GM23248 (cell line): ENCODE measurements at regions not wholly inside any gene's neighbourhood (a gene's known extent, or its start where the extent isn't known, plus 50 kb on each side); places are given as distances from the start of the nearest gene placed in this dataset.

Source experiments
- DNase-seq: peaks from one replicate; pipeline ENCODE4 v3.0.0-alpha.2; 2015
- H2AFZ ChIP-seq: fragments of 200-600 bp; sonication (generic); 2 replicates; pipeline ENCODE4 v1.6.1; 2016; ENCODE audit warnings: antibody characterized with exemption
- H3F3A ChIP-seq: fragments of 200-600 bp; sonication (generic); 2 replicates; pipeline ENCODE4 v1.6.1; 2016; ENCODE audit warnings: mild to moderate bottlenecking, antibody characterized with exemption, mixed run types; ENCODE audit not compliant: insufficient read depth
- H3K27ac ChIP-seq: fragments of 200-600 bp; sonication (generic); 2 replicates; pipeline ENCODE4 v1.5.1; 2016; ENCODE audit warnings: mild to moderate bottlenecking
- H3K27me3 ChIP-seq: fragments of 200-600 bp; sonication (generic); replicated peaks from 2 replicates; pipeline ENCODE4 v1.6.1; 2016; ENCODE audit warnings: mild to moderate bottlenecking; ENCODE audit not compliant: insufficient read depth
- H3K36me3 ChIP-seq: fragments of 200-600 bp; sonication (generic); 2 replicates; pipeline ENCODE4 v1.6.1; 2016; ENCODE audit warnings: low read depth, mild to moderate bottlenecking
- H3K4me1 ChIP-seq: fragments of 200-600 bp; sonication (generic); 2 replicates; pipeline ENCODE4 v1.6.1; 2016; ENCODE audit warnings: mild to moderate bottlenecking; ENCODE audit not compliant: insufficient read depth
- H3K4me2 ChIP-seq: fragments of 200-600 bp; sonication (generic); one replicate; pipeline ENCODE4 v1.6.1; 2016; ENCODE audit warnings: mild to moderate bottlenecking; ENCODE audit not compliant: unreplicated experiment
- H3K4me3 ChIP-seq: fragments of 200-600 bp; sonication (generic); 2 replicates; pipeline ENCODE4 v1.5.1; 2016; ENCODE audit warnings: mild to moderate bottlenecking
- H3K79me2 ChIP-seq: fragments of 200-600 bp; sonication (generic); 2 replicates; pipeline ENCODE4 v1.6.1; 2016; ENCODE audit warnings: mild to moderate bottlenecking; ENCODE audit not compliant: insufficient read depth
- H3K9ac ChIP-seq: fragments of 200-600 bp; sonication (generic); 2 replicates; pipeline ENCODE4 v1.6.1; 2016; ENCODE audit warnings: mild to moderate bottlenecking
- H3K9me2 ChIP-seq: fragments of 200-600 bp; sonication (generic); 2 replicates; pipeline ENCODE4 v1.6.1; 2016; ENCODE audit warnings: mixed run types, mild to moderate bottlenecking, moderate library complexity; ENCODE audit not compliant: insufficient read depth
- H3K9me3 ChIP-seq: fragments of 200-600 bp; sonication (generic); one replicate; pipeline ENCODE4 v1.6.1; 2017; ENCODE audit warnings: low read depth
- H4K20me1 ChIP-seq: fragments of 200-600 bp; sonication (generic); 2 replicates; pipeline ENCODE4 v1.6.0; 2016; ENCODE audit not compliant: insufficient read depth
- EZH2 ChIP-seq: fragments of 200-600 bp; sonication (generic); IDR thresholded peaks from 2 replicates; pipeline ENCODE4 v1.6.1; 2018; ENCODE audit warnings: antibody characterized with exemption, mild to moderate bottlenecking; ENCODE audit not compliant: insufficient read depth, poor library complexity, severe bottlenecking
- EZH2phosphoT487 ChIP-seq: fragments of 200-600 bp; sonication (generic); IDR thresholded peaks from 2 replicates; pipeline ENCODE4 v1.6.1; 2018; ENCODE audit warnings: antibody characterized with exemption, moderate library complexity, mild to moderate bottlenecking, low read depth; ENCODE audit not compliant: insufficient read depth
- WGBS, 2 experiments: methylation state at CpG; one replicate each; pipeline ENCODE4 v1.1.6; 2015 to 2017; ENCODE audit warnings: low lambda C conversion rate in 2 of 2, low coverage in 1 of 2; ENCODE audit errors: missing lambda C conversion rate in 2 of 2; 5-methylcytosine and 5-hydroxymethylcytosine counted together
- in situ Hi-C: fragments of 300-500 bp; cut with MboI; formaldehyde crosslinking; loops from 2 replicates; pipeline ENCODE4 v1.15.0; 2020

DNA sequence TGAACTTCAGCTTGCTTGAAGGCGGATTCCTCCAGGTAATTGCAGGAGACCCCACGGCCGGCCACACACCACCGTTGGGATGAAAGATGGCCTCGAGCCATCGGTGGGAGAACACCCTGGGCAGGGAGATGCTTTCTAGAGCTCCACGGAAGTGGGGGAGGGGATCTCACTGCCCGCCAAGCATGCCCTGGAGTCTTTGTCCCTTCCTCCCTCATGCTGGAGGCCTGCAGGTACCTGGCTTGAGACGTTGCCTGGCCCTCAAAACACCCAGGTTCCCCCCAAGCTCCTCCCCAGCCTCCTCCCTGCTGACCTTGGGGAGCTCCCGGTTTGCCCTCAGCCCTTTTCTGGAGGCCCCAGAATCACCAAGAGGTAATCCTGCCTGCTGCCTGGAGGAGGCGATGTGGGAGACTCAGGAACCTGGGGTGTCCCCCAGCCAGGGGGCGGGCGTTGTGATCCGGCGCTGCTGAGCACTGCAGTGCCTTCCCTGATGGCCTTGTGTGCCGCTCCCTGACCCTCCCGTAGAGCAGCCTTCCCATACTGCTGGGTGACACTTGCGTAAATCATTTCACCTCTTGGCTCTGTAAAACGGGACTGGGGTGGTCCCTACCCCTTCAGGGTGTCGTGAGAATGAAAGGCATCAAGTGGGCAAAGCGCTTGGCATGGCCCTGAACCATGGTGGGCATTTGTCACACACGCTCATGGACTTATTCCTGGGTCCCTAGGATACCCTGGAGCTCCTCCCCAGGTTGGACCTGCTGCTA lies 91.4 kb downstream of the CEBPB start:
- no peak overlapping the region for H3K4me2 ChIP-seq
- WGBS, 2 experiments, result 85% methylated on average over 22 of the region's 22 CpGs
- no peak overlapping the region for H2AFZ ChIP-seq
- H3K27me3 ChIP-seq, result no peaks in the 10 kb centered on the region
- H3K9ac ChIP-seq, result no peak overlapping the region
- TF ChIP-seq EZH2, result no peak
- TF ChIP-seq EZH2phosphoT487, result no peak
- in situ Hi-C loops, result no loop called here
- no peak for DNase-seq
- no peak overlapping the region for H3K27ac ChIP-seq
- no peak overlapping the region for H3K4me3 ChIP-seq
- H3K36me3 ChIP-seq, result no peaks in the 10 kb centered on the region
- H3K4me1 ChIP-seq, result peaks cover 37% of the 10 kb centered on the region
- no peaks in the 10 kb centered on the region for H3K79me2 ChIP-seq
- H3K9me3 ChIP-seq, result no peaks in the 10 kb centered on the region
- H3F3A ChIP-seq, result peaks cover 32% of the 10 kb centered on the region
- no peaks in the 10 kb centered on the region for H3K9me2 ChIP-seq
- H4K20me1 ChIP-seq, result no peaks in the 10 kb centered on the region

DNA sequence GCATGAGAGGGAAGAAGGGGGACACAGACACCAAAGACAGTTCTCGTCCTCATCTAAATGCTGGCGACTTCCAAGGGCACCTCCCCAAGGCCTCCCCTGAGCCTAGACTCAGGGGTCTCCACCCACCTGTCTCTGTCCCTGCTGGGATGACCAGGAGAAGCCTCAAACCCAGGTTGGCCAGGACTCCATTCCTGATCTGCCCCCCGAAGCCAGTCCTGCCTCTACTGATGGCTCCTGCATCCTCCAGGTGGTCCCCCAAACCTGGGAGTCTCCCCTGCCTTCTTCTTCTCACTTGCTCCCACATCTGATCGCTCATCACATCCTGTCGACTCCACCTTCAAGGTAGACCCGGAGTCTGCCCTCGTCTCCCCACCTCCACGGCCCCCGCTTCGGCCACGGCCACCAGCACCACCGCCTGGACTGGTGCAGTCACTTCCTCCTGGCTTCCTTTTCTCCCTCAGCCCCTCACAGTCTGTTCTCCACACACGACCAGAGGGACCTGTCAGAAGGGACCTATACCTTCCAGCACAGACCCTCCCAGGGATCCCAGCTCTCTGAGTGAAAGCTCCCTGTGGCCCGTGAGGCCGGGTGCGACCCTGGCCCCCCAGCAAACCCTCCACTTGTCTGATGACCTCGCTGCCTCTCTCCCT lies 92.1 kb downstream of the CEBPB start:
- Histone ChIP-seq H3K4me3 (no peak overlapping the region), H3K4me2 (no peak overlapping the region), H3F3A (peaks cover 33% of the 10 kb centered on the region), H3K9me3 (no peaks in the 10 kb centered on the region), H4K20me1 (no peaks in the 10 kb centered on the region), H3K36me3 (no peaks in the 10 kb centered on the region), H3K9ac (no peak overlapping the region), H3K4me1 (peaks cover 41% of the 10 kb centered on the region), H3K27ac (no peak overlapping the region), H3K79me2 (no peaks in the 10 kb centered on the region), H2AFZ (no peak overlapping the region), H3K9me2 (no peaks in the 10 kb centered on the region), H3K27me3 (no peaks in the 10 kb centered on the region)
- TF ChIP-seq EZH2phosphoT487 (no peak), EZH2 (no peak)
- DNase-seq, result no peak
- in situ Hi-C loops, result no loop called here
- 87 to 97% methylated on average over 13 to 17 of the region's 17 CpGs for WGBS, 2 experiments

DNA sequence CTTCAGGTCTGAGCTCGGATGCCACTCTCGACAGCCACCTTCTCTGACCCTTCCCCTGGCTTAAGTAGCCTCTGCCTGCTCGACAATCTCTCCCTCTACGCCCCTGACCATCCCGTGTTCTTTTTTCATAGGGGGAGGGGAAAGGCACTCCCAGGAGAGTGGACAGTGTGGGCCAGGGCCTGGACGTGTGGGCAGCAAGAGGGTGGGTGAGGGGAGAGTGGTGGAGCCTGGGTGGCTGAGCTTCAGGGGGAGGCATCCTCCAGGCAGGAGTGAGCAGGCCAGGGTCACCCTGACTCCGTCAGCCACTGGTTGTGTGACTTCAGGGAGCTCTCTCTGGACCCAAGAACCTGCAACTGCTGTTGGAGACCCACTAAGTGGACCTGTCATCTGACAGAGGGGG lies 92.7 kb downstream of the CEBPB start:
- peaks cover 41% of the 10 kb centered on the region for H3K4me1 ChIP-seq

DNA sequence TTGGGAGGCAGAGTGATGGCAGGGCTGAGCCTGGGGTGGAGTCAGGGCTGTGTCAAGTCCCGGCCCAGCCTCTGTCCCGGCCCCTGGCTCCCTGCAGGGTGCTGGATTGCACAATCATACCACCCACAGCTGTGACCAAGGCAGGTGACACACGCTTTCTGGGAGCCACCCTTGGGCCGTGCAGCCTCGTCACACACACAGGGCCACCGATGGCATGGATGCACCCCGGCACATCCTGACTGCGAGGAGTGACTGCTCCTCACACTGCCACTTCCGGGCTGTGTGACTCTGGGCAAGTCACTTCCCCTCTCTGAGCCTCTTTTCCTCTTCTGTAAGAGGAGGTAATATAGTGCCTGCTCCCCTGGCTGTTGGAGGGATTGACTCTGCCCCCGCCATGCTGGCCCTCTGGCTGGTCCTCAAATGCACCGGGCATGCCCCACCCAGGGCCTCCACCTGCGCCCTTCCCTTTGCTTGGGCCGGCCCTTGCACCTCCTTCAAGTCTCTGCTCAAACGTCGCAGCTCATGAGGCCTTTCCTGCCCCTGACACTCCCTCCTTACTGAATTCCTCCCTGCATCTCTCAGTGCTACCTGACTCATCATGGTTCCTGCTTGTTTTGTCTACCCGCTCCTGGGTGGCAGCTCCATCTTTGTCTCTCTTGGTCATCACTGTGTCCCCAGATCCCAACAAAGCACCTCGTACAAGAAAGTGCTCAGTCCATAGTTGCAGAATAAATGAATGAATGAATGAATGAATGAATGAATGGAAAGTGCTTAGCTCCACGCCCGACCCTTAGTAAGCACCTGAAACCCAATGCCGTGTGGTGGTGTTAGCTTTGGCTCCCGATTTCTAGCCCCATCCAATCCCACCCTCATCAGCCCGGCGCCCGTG lies 93.5 kb downstream of the CEBPB start:
- no peaks in the 10 kb centered on the region for H3K9me3 ChIP-seq
- peak overlapping the region; percentile 95 for H3K27ac ChIP-seq
- H3K27me3 ChIP-seq, result no peaks in the 10 kb centered on the region
- DNase-seq, result peak; percentile 86
- no peaks in the 10 kb centered on the region for H3K9me2 ChIP-seq
- H2AFZ ChIP-seq, result peak overlapping the region; percentile 67
- H3K36me3 ChIP-seq, result no peaks in the 10 kb centered on the region
- 26 to 28% methylated on average over 23 to 24 of the region's 24 CpGs for WGBS, 2 experiments
- in situ Hi-C loops, result no loop called here
- peak overlapping the region; percentile 79 for H3K9ac ChIP-seq
- H3K4me3 ChIP-seq, result no peak overlapping the region
- H3K4me2 ChIP-seq, result peak overlapping the region; percentile 6
- no peaks in the 10 kb centered on the region for H3K79me2 ChIP-seq
- H3F3A ChIP-seq, result peaks cover 33% of the 10 kb centered on the region
- no peaks in the 10 kb centered on the region for H4K20me1 ChIP-seq
- peaks cover 41% of the 10 kb centered on the region for H3K4me1 ChIP-seq
- TF ChIP-seq EZH2 (no peak), EZH2phosphoT487 (no peak)

More for the DNA sequence above, 92.7 kb downstream of the CEBPB start:
- in situ Hi-C loops, result no loop called here
- Histone ChIP-seq H3K27ac (peak overlapping the region; percentile 95; the same call in 1 of the 2 replicates), H3K9me3 (no peaks in the 10 kb centered on the region), H3K4me2 (peak overlapping the region; percentile 6), H2AFZ (no peak overlapping the region), H3K9ac (no peak overlapping the region), H4K20me1 (no peaks in the 10 kb centered on the region), H3K4me3 (no peak overlapping the region), H3F3A (peaks cover 33% of the 10 kb centered on the region), H3K9me2 (no peaks in the 10 kb centered on the region), H3K27me3 (no peaks in the 10 kb centered on the region), H3K79me2 (no peaks in the 10 kb centered on the region), H3K36me3 (no peaks in the 10 kb centered on the region)
- TF ChIP-seq EZH2phosphoT487 (no peak), EZH2 (no peak)
- no peak for DNase-seq
- WGBS, 2 experiments, result 64 to 65% methylated on average over 7 of the region's 7 CpGs
